Nephron progenitor cell (in vitro differentiated cells): ENCODE measurements at regions not wholly inside any gene's neighbourhood (a gene's known extent, or its start where the extent isn't known, plus 50 kb on each side); places are given as distances from the start of the nearest gene placed in this dataset.

ENCODE experiments used
- DNase-seq: peaks from one replicate; pipeline ENCODE4 v3.0.0; 2021
- H3K27ac Mint-ChIP-seq: 2 replicates; pipeline ENCODE4 v1.8.0; 2021; ENCODE audit warnings: mild to moderate bottlenecking, moderate library complexity, mixed read lengths
- H3K27me3 Mint-ChIP-seq: 2 replicates; pipeline ENCODE4 v1.8.0; 2021; ENCODE audit warnings: mild to moderate bottlenecking, low read depth, mixed read lengths; ENCODE audit not compliant: poor library complexity
- H3K36me3 Mint-ChIP-seq: 2 replicates; pipeline ENCODE4 v1.8.0; 2021; ENCODE audit warnings: low read depth, mixed read lengths
- H3K4me1 Mint-ChIP-seq: 2 replicates; pipeline ENCODE4 v1.8.0; 2021; ENCODE audit warnings: mixed read lengths
- H3K4me3 Mint-ChIP-seq: 2 replicates; pipeline ENCODE4 v1.8.0; 2021; ENCODE audit warnings: mild to moderate bottlenecking, moderate library complexity, mixed read lengths
- H3K9me3 Mint-ChIP-seq: 2 replicates; pipeline ENCODE4 v1.8.0; 2021; ENCODE audit warnings: mild to moderate bottlenecking, moderate library complexity, mixed read lengths
- CTCF ChIP-seq: fragments of 200-600 bp; sonication (generic); IDR thresholded peaks from 2 replicates; pipeline ENCODE4 v1.5.0; 2021; ENCODE audit warnings: antibody characterized with exemption

- Mint-ChIP-seq H3K4me1 (no peaks in the 10 kb centered on the region), H3K9me3 (peaks cover 6% of the 10 kb centered on the region), H3K36me3 (no peaks in the 10 kb centered on the region), H3K27ac (no peak overlapping the region), H3K4me3 (no peak overlapping the region), H3K27me3 (peaks cover 8% of the 10 kb centered on the region)
- no peak for DNase-seq
- TF ChIP-seq CTCF, result no peak
Observed at GRCh38 chr5:27412384-27412783, 374.0 kb upstream of the CDH9 start.

- no peak overlapping the region for H3K27ac Mint-ChIP-seq
- H3K4me3 Mint-ChIP-seq, result no peak overlapping the region
- H3K4me1 Mint-ChIP-seq, result no peaks in the 10 kb centered on the region
- no peak for TF ChIP-seq CTCF
- H3K27me3 Mint-ChIP-seq, result no peaks in the 10 kb centered on the region
- no peaks in the 10 kb centered on the region for H3K36me3 Mint-ChIP-seq
- no peaks in the 10 kb centered on the region for H3K9me3 Mint-ChIP-seq
- no peak for DNase-seq
Observed at GRCh38 chr5:27406020-27406419, 367.6 kb upstream of the CDH9 start.

GRCh38 chr5:27403243-27403882 lies 365.0 kb upstream of the CDH9 start:
- Mint-ChIP-seq H3K4me3 (no peak overlapping the region), H3K9me3 (peaks cover 9% of the 10 kb centered on the region), H3K4me1 (no peaks in the 10 kb centered on the region), H3K27me3 (no peaks in the 10 kb centered on the region), H3K36me3 (no peaks in the 10 kb centered on the region), H3K27ac (no peak overlapping the region)
- DNase-seq, result no peak
- TF ChIP-seq CTCF, result no peak

GRCh38 chr5:27402828-27403227 lies 364.4 kb upstream of the CDH9 start:
- no peaks in the 10 kb centered on the region for H3K36me3 Mint-ChIP-seq
- H3K27me3 Mint-ChIP-seq, result no peaks in the 10 kb centered on the region
- no peak overlapping the region for H3K4me3 Mint-ChIP-seq
- H3K4me1 Mint-ChIP-seq, result no peaks in the 10 kb centered on the region
- DNase-seq, result no peak
- peaks cover 9% of the 10 kb centered on the region for H3K9me3 Mint-ChIP-seq
- no peak for TF ChIP-seq CTCF
- H3K27ac Mint-ChIP-seq, result no peak overlapping the region

GRCh38 chr5:27396998-27397397 lies 358.6 kb upstream of the CDH9 start:
- Mint-ChIP-seq H3K9me3 (peaks cover 9% of the 10 kb centered on the region), H3K27ac (no peak overlapping the region), H3K36me3 (no peaks in the 10 kb centered on the region), H3K27me3 (no peaks in the 10 kb centered on the region), H3K4me3 (no peak overlapping the region), H3K4me1 (no peaks in the 10 kb centered on the region)
- no peak for DNase-seq
- no peak for TF ChIP-seq CTCF

GRCh38 chr5:27392716-27393115 lies 354.3 kb upstream of the CDH9 start:
- Mint-ChIP-seq H3K27ac (no peak overlapping the region), H3K4me3 (no peak overlapping the region), H3K9me3 (no peaks in the 10 kb centered on the region), H3K27me3 (no peaks in the 10 kb centered on the region), H3K36me3 (no peaks in the 10 kb centered on the region), H3K4me1 (no peaks in the 10 kb centered on the region)
- DNase-seq, result no peak
- no peak for TF ChIP-seq CTCF
